ENCODE measurements at regions not wholly inside any gene's neighbourhood (a gene's known extent, or its start where the extent isn't known, plus 50 kb on each side); places are given as distances from the start of the nearest gene placed in this dataset.

- Histone ChIP-seq H3K27me3 (ENCODE audit: insufficient read depth) (no peaks in the 10 kb centered on the region), H3K27ac (ENCODE audit: low read depth in 2 of 2, low read length in 1 of 2) (no peak overlapping the region), H3F3A (replicated peaks; ENCODE audit: insufficient read depth) (no peaks in the 10 kb centered on the region), H2AFZ (ENCODE audit: low read depth) (no peak overlapping the region), H3K4me3 (ENCODE audit: low read depth in 2 of 2, low read length in 1 of 2) (no peak overlapping the region), H3K9me2 (no peaks in the 10 kb centered on the region), H3K9me3 (no peaks in the 10 kb centered on the region), H3K4me2 (no peak overlapping the region), H3K79me2 (ENCODE audit: insufficient read depth) (no peaks in the 10 kb centered on the region), H3K4me1 (ENCODE audit: control insufficient read depth in 1 of 2, insufficient read depth in 2 of 2, low read depth in 1 of 2, low read length in 1 of 2) (peaks cover 0 to 7% of the 10 kb centered on the region in 2 experiments; a peak in 1 of 4 replicates), H3K9ac (no peak overlapping the region), H4K20me1 (ENCODE audit: insufficient read depth) (no peaks in the 10 kb centered on the region), H3K36me3 (replicated peaks in 1 of 2; ENCODE audit: control insufficient read depth in 1 of 2, insufficient read depth in 2 of 2, low read length in 1 of 2) (no peaks in the 10 kb centered on the region)
- ChIA-PET CTCF (interaction anchor here (0.9 to 1.8 kb wide), 4 partner anchors 14 to 142 kb away, joined by 3 to 5 read pairs (median 4); no protein-coding TSS in a partner anchor), POLR2A (no interaction called here)
- TF ChIP-seq RFX5 (IDR thresholded peaks at IDR 0.05; ENCODE audit: low read length) (no peak), GATA2 (CRISPR knock-in tag; IDR thresholded peaks at IDR 0.05) (peak; percentile 60; the same call in 1 of the 2 replicates)
- DNase-seq, result peak; percentile 44
- WGBS (ENCODE audit: low lambda C conversion rate), result 13% methylated on average over 3 of the region's 3 CpGs
Observed at GRCh38 chr11:114811971-114812370, 133.6 kb downstream of the NXPE2 start.

- Histone ChIP-seq H3K36me3 (replicated peaks in 1 of 2; ENCODE audit: control insufficient read depth in 1 of 2, insufficient read depth in 2 of 2, low read length in 1 of 2) (no peaks in the 10 kb centered on the region), H3K79me2 (ENCODE audit: insufficient read depth) (no peaks in the 10 kb centered on the region), H3K9me3 (no peaks in the 10 kb centered on the region), H3K4me3 (ENCODE audit: low read depth in 2 of 2, low read length in 1 of 2) (no peak overlapping the region), H3K27me3 (ENCODE audit: insufficient read depth) (no peaks in the 10 kb centered on the region), H3K9ac (no peak overlapping the region), H4K20me1 (ENCODE audit: insufficient read depth) (no peaks in the 10 kb centered on the region), H3K4me2 (no peak overlapping the region), H3K4me1 (ENCODE audit: control insufficient read depth in 1 of 2, insufficient read depth in 2 of 2, low read depth in 1 of 2, low read length in 1 of 2) (peaks cover 0 to 7% of the 10 kb centered on the region in 2 experiments; a peak in 1 of 4 replicates), H2AFZ (ENCODE audit: low read depth) (no peak overlapping the region), H3K27ac (ENCODE audit: low read depth in 2 of 2, low read length in 1 of 2) (no peak overlapping the region), H3K9me2 (no peaks in the 10 kb centered on the region), H3F3A (replicated peaks; ENCODE audit: insufficient read depth) (no peaks in the 10 kb centered on the region)
- DNase-seq, result no peak
- POLR2A ChIA-PET, result no interaction called here
- 30% methylated on average over 3 of the region's 3 CpGs for WGBS (ENCODE audit: low lambda C conversion rate)
- CTCF ChIA-PET, result interaction anchor here (1.1 to 1.8 kb wide), 2 partner anchors 15 to 141 kb away, joined by 3 to 5 read pairs; no protein-coding TSS in a partner anchor
- TF ChIP-seq ELF1 (IDR thresholded peaks at IDR 0.05) (no peak), SIN3A (IDR thresholded peaks at IDR 0.05; ENCODE audit: borderline replicate concordance, low read depth, low read length) (no peak), REST (IDR thresholded peaks at IDR 0.05; ENCODE audit: low read depth, low read length) (no peak), TCF12 (IDR thresholded peaks at IDR 0.05) (no peak), IRF3 (IDR thresholded peaks at IDR 0.05; ENCODE audit: low read depth, low read length) (no peak), GABPA (IDR thresholded peaks at IDR 0.05; ENCODE audit: low read depth) (no peak), YY1 (IDR thresholded peaks at IDR 0.05; ENCODE audit: low read depth) (no peak), RAD21 (IDR thresholded peaks at IDR 0.05; ENCODE audit: low read length) (no peak), SMC3 (IDR thresholded peaks at IDR 0.05; ENCODE audit: low read depth, low read length) (no peak), FOXM1 (IDR thresholded peaks at IDR 0.05; ENCODE audit: low read depth) (no peak), USF2 (IDR thresholded peaks at IDR 0.05; ENCODE audit: borderline replicate concordance, low read depth, low read length) (no peak), NRF1 (IDR thresholded peaks at IDR 0.05; ENCODE audit: low read depth, low read length) (no peak)
Observed at GRCh38 chr11:114812733-114813132, 134.4 kb downstream of the NXPE2 start.
